ENCODE measurements at regions not wholly inside any gene's neighbourhood (a gene's known extent, or its start where the extent isn't known, plus 50 kb on each side); places are given as distances from the start of the nearest gene placed in this dataset.

DNA sequence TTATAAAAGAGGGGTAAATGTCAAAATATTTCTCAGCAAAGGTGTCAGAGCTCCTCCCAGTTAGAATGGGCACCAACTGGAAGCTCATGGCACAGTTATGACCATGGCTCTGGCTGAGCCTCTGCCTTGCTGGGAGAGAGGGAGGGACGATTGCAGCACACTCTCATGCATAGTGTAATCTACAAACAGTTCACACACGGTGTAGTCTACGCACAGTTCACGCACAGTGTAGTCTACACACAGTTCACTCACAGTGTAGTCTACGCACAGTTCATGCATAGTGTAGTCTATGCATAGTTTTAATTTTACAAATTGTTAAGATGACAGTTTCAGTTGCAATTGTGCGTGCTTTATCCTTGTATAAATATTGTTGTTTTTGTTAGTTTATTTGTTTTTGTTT lies 1474.6 kb upstream of the TMEM132C start:
- intact Hi-C loops (cut with DNase I), result no loop called here
- H3K36me3 ChIP-seq, result no peaks in the 10 kb centered on the region
- no peak overlapping the region for H3K27ac ChIP-seq
- ATAC-seq (no peak), DNase-seq (no peak)
- no peaks in the 10 kb centered on the region for H3K9me3 ChIP-seq
- no peaks in the 10 kb centered on the region for H3K27me3 ChIP-seq
- H3K4me1 ChIP-seq, result no peaks in the 10 kb centered on the region
- H3K4me3 ChIP-seq, result no peak overlapping the region
- no peak for TF ChIP-seq CTCF (IDR thresholded peaks at IDR 0.05)

DNA sequence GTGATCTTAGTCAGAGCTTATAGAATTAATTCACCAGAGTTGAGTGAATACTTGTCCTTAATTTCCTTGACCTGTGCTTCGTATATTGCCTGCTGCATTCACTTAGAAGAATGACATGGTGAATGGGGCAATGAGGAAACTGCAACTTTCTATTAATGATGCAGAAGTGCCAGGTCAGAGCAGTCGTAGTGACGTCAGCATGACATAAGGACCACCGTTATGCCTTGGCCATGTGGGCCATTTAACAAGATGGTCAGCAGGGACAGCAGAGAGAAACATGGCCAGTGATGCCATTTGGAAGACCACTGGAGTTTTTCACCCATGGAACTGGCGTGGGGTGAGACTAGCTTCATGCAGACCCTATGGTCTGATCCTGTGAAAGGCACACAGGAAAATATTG lies 1469.4 kb upstream of the TMEM132C start:
- H3K36me3 ChIP-seq, result no peaks in the 10 kb centered on the region
- H3K4me3 ChIP-seq, result no peak overlapping the region
- no peaks in the 10 kb centered on the region for H3K27me3 ChIP-seq
- no peak for DNase-seq
- intact Hi-C loops (cut with DNase I), result no loop called here
- H3K27ac ChIP-seq, result no peak overlapping the region
- no peaks in the 10 kb centered on the region for H3K4me1 ChIP-seq
- no peaks in the 10 kb centered on the region for H3K9me3 ChIP-seq
- ATAC-seq, result no peak
- no peak for TF ChIP-seq CTCF (IDR thresholded peaks at IDR 0.05)

GRCh38 chr12:126798449-126798848 lies 1468.5 kb upstream of the TMEM132C start:
- intact Hi-C loops (cut with DNase I), result no loop called here
- Histone ChIP-seq H3K9me3 (no peaks in the 10 kb centered on the region), H3K27ac (no peak overlapping the region), H3K36me3 (no peaks in the 10 kb centered on the region), H3K4me1 (no peaks in the 10 kb centered on the region), H3K27me3 (no peaks in the 10 kb centered on the region), H3K4me3 (no peak overlapping the region)
- DNase-seq (no peak), ATAC-seq (no peak)
- TF ChIP-seq CTCF (IDR thresholded peaks at IDR 0.05), result no peak

GRCh38 chr12:126807312-126807865 lies 1459.6 kb upstream of the TMEM132C start:
- H3K9me3 ChIP-seq, result no peaks in the 10 kb centered on the region
- DNase-seq (no peak), ATAC-seq (no peak)
- H3K4me1 ChIP-seq, result no peaks in the 10 kb centered on the region
- H3K4me3 ChIP-seq, result no peak overlapping the region
- H3K27ac ChIP-seq, result no peak overlapping the region
- H3K27me3 ChIP-seq, result peaks cover 7% of the 10 kb centered on the region
- intact Hi-C loops (cut with DNase I), result no loop called here
- no peak for TF ChIP-seq CTCF (IDR thresholded peaks at IDR 0.05)
- no peaks in the 10 kb centered on the region for H3K36me3 ChIP-seq

DNA sequence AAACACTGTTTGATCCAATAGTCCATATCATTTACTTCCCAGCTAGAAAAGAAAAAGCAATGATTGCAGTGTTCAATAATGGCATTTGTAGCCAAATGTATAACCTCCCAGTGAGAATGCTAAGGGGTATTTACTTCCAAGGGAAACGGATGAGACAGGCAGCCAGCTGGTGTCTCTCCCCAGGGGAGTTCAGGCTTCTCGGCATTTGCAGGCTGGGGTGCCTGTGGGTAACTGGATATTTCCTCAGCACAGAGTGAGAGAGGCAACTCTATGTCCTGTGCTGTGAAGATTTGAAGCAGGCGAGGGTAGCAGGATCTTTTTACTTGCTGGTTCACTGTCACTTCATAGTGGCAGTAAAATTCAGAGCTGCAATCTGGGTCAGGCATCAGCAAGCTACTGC lies 1455.6 kb upstream of the TMEM132C start:
- Histone ChIP-seq H3K9me3 (no peaks in the 10 kb centered on the region), H3K36me3 (no peaks in the 10 kb centered on the region), H3K4me1 (no peaks in the 10 kb centered on the region), H3K4me3 (no peak overlapping the region), H3K27ac (no peak overlapping the region), H3K27me3 (peaks cover 7% of the 10 kb centered on the region)
- TF ChIP-seq CTCF (IDR thresholded peaks at IDR 0.05), result no peak
- intact Hi-C loops (cut with DNase I), result no loop called here
- ATAC-seq (no peak), DNase-seq (no peak)

DNA sequence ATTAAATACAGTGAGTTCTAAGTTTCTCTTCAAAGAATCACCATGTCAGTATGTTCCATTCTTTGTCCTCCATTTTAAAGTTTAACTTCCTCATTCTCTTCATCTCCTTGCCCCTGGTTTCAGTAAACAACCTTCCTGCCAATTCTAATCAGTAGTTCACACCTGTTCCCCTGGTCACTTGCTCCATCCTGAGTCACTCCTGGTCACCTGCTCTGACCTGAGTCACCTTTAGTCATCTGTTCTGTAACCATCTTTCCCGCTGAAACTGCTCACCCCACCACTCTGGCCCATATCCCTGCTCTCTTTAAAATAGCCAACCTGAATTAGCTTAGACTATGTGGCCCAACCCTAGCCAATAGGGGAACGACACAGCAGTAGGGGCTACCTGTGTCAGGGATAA lies 1447.4 kb upstream of the TMEM132C start:
- TF ChIP-seq CTCF (IDR thresholded peaks at IDR 0.05), result no peak
- ATAC-seq (no peak), DNase-seq (no peak)
- no peaks in the 10 kb centered on the region for H3K27me3 ChIP-seq
- no peak overlapping the region for H3K27ac ChIP-seq
- H3K4me1 ChIP-seq, result no peaks in the 10 kb centered on the region
- H3K36me3 ChIP-seq, result no peaks in the 10 kb centered on the region
- intact Hi-C loops (cut with DNase I), result no loop called here
- no peak overlapping the region for H3K4me3 ChIP-seq
- no peaks in the 10 kb centered on the region for H3K9me3 ChIP-seq

Data from upper lobe of right lung (tissue), 1 donor.